Transverse colon (tissue), 3 donors: ENCODE measurements at regions not wholly inside any gene's neighbourhood (a gene's known extent, or its start where the extent isn't known, plus 50 kb on each side); places are given as distances from the start of the nearest gene placed in this dataset.

Source experiments
- CTCF ChIP-seq, 5 experiments: fragments of 200-600 bp in 3 of 5; fragments of 450-650 bp in 2 of 5; sonication (generic) in 3 of 5; IDR thresholded peaks; 1 replicate in 2 of 5; 2 replicates in 3 of 5; pipeline ENCODE4 v1.5.1; 2016 to 2017; ENCODE audit warnings: antibody characterized with exemption in 5 of 5, inconsistent platforms in 3 of 5, mild to moderate bottlenecking in 2 of 5, moderate library complexity in 1 of 5
- POLR2A ChIP-seq: fragments of 450-650 bp; IDR thresholded peaks from one replicate; pipeline ENCODE4 v1.6.1; 2016; ENCODE audit warnings: antibody characterized with exemption, mild to moderate bottlenecking, moderate library complexity

- TF ChIP-seq CTCF (IDR thresholded peaks at IDR 0.05) (no peak), POLR2A (no peak)
Measured at GRCh38 chr9:107214381-107214780, 68.7 kb upstream of the RAD23B start.
